SK-N-SH (cell line): ENCODE measurements at regions not wholly inside any gene's neighbourhood (a gene's known extent, or its start where the extent isn't known, plus 50 kb on each side); places are given as distances from the start of the nearest gene placed in this dataset.

ENCODE experiments used
- CTCF ChIA-PET: fragments of 300-600, 350-600 bp; formaldehyde crosslinking; extraction: SDS; loops from one replicate; lab custom pipeline; 2021; lab: Yijun Ruan, JAX
- POLR2A ChIA-PET: fragments of 350-600 bp; sonication (Branson Sonifier 250); formaldehyde crosslinking; extraction: SDS; loops from one replicate; lab custom pipeline; 2020; ENCODE audit warnings: antibody characterized with exemption, inconsistent platforms; lab: Yijun Ruan, JAX
- DNase-seq: peaks from one replicate; pipeline ENCODE4 v3.0.0; 2012
- H2AFZ ChIP-seq: fragments of 200-600 bp; sonication (generic); 2 replicates; pipeline ENCODE4 v1.8.1; 2016; ENCODE audit warnings: antibody characterized with exemption, mild to moderate bottlenecking, low read depth
- H3F3A ChIP-seq: fragments of 200-600 bp; sonication (generic); replicated peaks from 2 replicates; pipeline ENCODE3; 2016; ENCODE audit warnings: antibody characterized with exemption, mild to moderate bottlenecking; ENCODE audit not compliant: insufficient read depth
- H3K27ac ChIP-seq, 2 experiments: fragments of 200-500 bp in 1 of 2; fragments of 200-600 bp in 1 of 2; sonication (Bioruptor generic) in 1 of 2; sonication (generic), shearing (Covaris generic) in 1 of 2; 2 replicates each; pipeline versions ENCODE4 v1.5.1 to v1.6.1; 2014 to 2016; ENCODE audit warnings: low read depth in 2 of 2, inconsistent platforms in 1 of 2, low read length in 1 of 2, mild to moderate bottlenecking in 1 of 2, mixed read lengths in 1 of 2
- H3K27me3 ChIP-seq: fragments of 200-600 bp; sonication (generic), shearing (Covaris generic); 2 replicates; pipeline ENCODE4 v1.6.1; 2016; ENCODE audit warnings: mixed run types; ENCODE audit not compliant: insufficient read depth
- H3K36me3 ChIP-seq, 2 experiments: fragments of 200-500 bp in 1 of 2; fragments of 200-600 bp in 1 of 2; sonication (Bioruptor generic) in 1 of 2; sonication (generic) in 1 of 2; replicated peaks in 1 of 2; 2 replicates each; pipeline versions ENCODE3 to v1.5.1; 2014 to 2016; ENCODE audit warnings: low read length in 1 of 2, mild to moderate bottlenecking in 1 of 2; ENCODE audit not compliant: insufficient read depth in 2 of 2, control insufficient read depth in 1 of 2
- H3K4me1 ChIP-seq, 2 experiments: fragments of 200-500 bp in 1 of 2; fragments of 200-600 bp in 1 of 2; sonication (Bioruptor generic) in 1 of 2; sonication (generic), shearing (Covaris generic) in 1 of 2; 2 replicates each; pipeline versions ENCODE4 v1.5.1 to v1.6.1; 2014 to 2016; ENCODE audit warnings: low read depth in 1 of 2, low read length in 1 of 2, mixed run types in 1 of 2; ENCODE audit not compliant: insufficient read depth in 2 of 2, control insufficient read depth in 1 of 2
- H3K4me2 ChIP-seq: fragments of 200-600 bp; sonication (generic), shearing (Covaris generic); 2 replicates; pipeline ENCODE4 v1.6.1; 2017; ENCODE audit warnings: mixed run types
- H3K4me3 ChIP-seq, 2 experiments: fragments of 200-500 bp in 1 of 2; fragments of 200-600 bp in 1 of 2; sonication (Bioruptor generic) in 1 of 2; sonication (generic), shearing (Covaris generic) in 1 of 2; 2 replicates each; pipeline versions ENCODE4 v1.5.1 to v1.8.1; 2014 to 2016; ENCODE audit warnings: low read depth in 2 of 2, inconsistent platforms in 1 of 2, low read length in 1 of 2, mild to moderate bottlenecking in 1 of 2, mixed read lengths in 1 of 2, moderate library complexity in 1 of 2
- H3K79me2 ChIP-seq: fragments of 200-600 bp; sonication (generic); 2 replicates; pipeline ENCODE4 v1.8.1; 2017; ENCODE audit warnings: mild to moderate bottlenecking; ENCODE audit not compliant: insufficient read depth
- H3K9ac ChIP-seq: fragments of 200-600 bp; sonication (generic); 2 replicates; pipeline ENCODE4 v1.6.1; 2017; ENCODE audit warnings: mixed run types
- H3K9me2 ChIP-seq: fragments of 200-600 bp; sonication (generic); 2 replicates; pipeline ENCODE4 v1.6.1; 2017; ENCODE audit warnings: mixed run types
- H3K9me3 ChIP-seq: fragments of 200-600 bp; sonication (generic); 2 replicates; pipeline ENCODE4 v1.6.1; 2017; ENCODE audit warnings: mixed run types, mild to moderate bottlenecking, moderate library complexity
- H4K20me1 ChIP-seq: fragments of 200-600 bp; sonication (generic); 2 replicates; pipeline ENCODE4 v1.6.1; 2017; ENCODE audit warnings: mild to moderate bottlenecking, mixed run types; ENCODE audit not compliant: insufficient read depth
- CTCF ChIP-seq: fragments of 200-600 bp; sonication (generic); IDR thresholded peaks from 2 replicates; pipeline ENCODE4 v1.6.1; 2017; ENCODE audit warnings: antibody characterized with exemption, mild to moderate bottlenecking, moderate library complexity
- EZH2phosphoT487 ChIP-seq: fragments of 200-600 bp; sonication (generic); IDR thresholded peaks from 2 replicates; pipeline ENCODE4 v1.6.1; 2017; ENCODE audit warnings: low read depth, mixed run types, mild to moderate bottlenecking, antibody characterized with exemption, moderate library complexity, borderline replicate concordance
- GABPA ChIP-seq: IDR thresholded peaks from 2 replicates; pipeline ENCODE4 v1.4.0; 2012; ENCODE audit warnings: low read depth, mild to moderate bottlenecking
- GATA2 ChIP-seq: sonication (generic); formaldehyde crosslinking; IDR thresholded peaks from 2 replicates; pipeline ENCODE4 v1.5.0; 2020; ENCODE audit warnings: mild to moderate bottlenecking, missing genetic modification reagents
- IRF3 ChIP-seq: fragments of 150-350 bp; IDR thresholded peaks from 2 replicates; pipeline ENCODE4 v1.6.1; 2016; ENCODE audit warnings: mild to moderate bottlenecking, low read depth, low read length
- JUND ChIP-seq: IDR thresholded peaks from 2 replicates; pipeline ENCODE4 v1.4.0; 2012
- POLR2AphosphoS5 ChIP-seq: IDR thresholded peaks from 2 replicates; pipeline ENCODE4 v1.6.1; 2012; ENCODE audit warnings: low read depth, low read length
- RCOR1 ChIP-seq: fragments of 150-350 bp; IDR thresholded peaks from 2 replicates; pipeline ENCODE4 v1.6.1; 2017; ENCODE audit warnings: antibody characterized with exemption, low read length
- REST ChIP-seq: IDR thresholded peaks from 2 replicates; pipeline ENCODE4 v1.6.1; 2012; ENCODE audit warnings: mild to moderate bottlenecking, low read depth, low read length, moderate library complexity
- RFX5 ChIP-seq: IDR thresholded peaks from 2 replicates; pipeline ENCODE4 v1.6.1; 2012; ENCODE audit warnings: mild to moderate bottlenecking, improper control_type of control experiment, low read length
- SIN3A ChIP-seq: IDR thresholded peaks from 2 replicates; pipeline ENCODE4 v1.6.1; 2012; ENCODE audit warnings: low read depth, mild to moderate bottlenecking, low read length, moderate library complexity, borderline replicate concordance
- SMC3 ChIP-seq: IDR thresholded peaks from 2 replicates; pipeline ENCODE4 v1.6.1; 2012; ENCODE audit warnings: low read depth, low read length, improper control_type of control experiment
- TCF12 ChIP-seq: IDR thresholded peaks from 2 replicates; pipeline ENCODE4 v1.4.0; 2012
- YY1 ChIP-seq: IDR thresholded peaks from 2 replicates; pipeline ENCODE4 v1.4.0; 2012; ENCODE audit warnings: low read depth, mild to moderate bottlenecking
- WGBS: methylation state at CpG from one replicate; pipeline ENCODE4 v1.1.6; 2017; ENCODE audit warnings: low lambda C conversion rate; 5-methylcytosine and 5-hydroxymethylcytosine counted together
- TF ChIP-seq, protein P1 (sequence below): fragments of 150-350 bp; IDR thresholded peaks from 2 replicates; pipeline ENCODE4 v1.6.1; 2017; ENCODE audit warnings: antibody characterized with exemption, low read length, low read depth, borderline replicate concordance
- TF ChIP-seq, protein P2 (sequence below): IDR thresholded peaks from 2 replicates; pipeline ENCODE4 v1.4.0; 2012; ENCODE audit warnings: low read depth, borderline replicate concordance

DNA sequence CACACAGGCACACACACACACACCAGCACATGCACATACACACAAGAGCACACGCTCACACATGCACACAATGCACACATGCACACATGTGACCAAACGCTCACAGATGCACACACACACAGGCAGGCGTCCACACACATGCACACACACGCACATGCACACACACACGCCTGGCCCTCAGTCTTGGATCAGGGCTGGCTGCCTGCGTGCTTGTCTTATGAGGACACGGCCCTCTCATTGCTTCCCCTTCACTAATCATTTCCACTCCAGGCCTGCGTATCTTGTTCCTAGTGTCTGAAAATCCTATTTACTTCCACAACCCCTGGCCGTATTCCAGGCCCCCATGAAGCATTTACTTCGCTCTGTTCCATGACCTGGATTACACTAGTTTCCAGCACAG is 740.5 kb downstream of the BRD1 start:
- Histone ChIP-seq H3K9me3 (no peaks in the 10 kb centered on the region), H3K36me3 (no peaks in the 10 kb centered on the region), H2AFZ (no peak overlapping the region), H4K20me1 (no peaks in the 10 kb centered on the region)
- WGBS: 44% methylated on average over 10 of the region's 10 CpGs
- POLR2A ChIA-PET: no interaction called here
- no peak for TF ChIP-seq YY1
- TF ChIP-seq, protein P1, sequence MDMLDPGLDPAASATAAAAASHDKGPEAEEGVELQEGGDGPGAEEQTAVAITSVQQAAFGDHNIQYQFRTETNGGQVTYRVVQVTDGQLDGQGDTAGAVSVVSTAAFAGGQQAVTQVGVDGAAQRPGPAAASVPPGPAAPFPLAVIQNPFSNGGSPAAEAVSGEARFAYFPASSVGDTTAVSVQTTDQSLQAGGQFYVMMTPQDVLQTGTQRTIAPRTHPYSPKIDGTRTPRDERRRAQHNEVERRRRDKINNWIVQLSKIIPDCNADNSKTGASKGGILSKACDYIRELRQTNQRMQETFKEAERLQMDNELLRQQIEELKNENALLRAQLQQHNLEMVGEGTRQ: no peak
- TF ChIP-seq IRF3: no peak
- no peak for TF ChIP-seq REST
- TF ChIP-seq JUND: no peak
- TF ChIP-seq RCOR1: no peak
- TF ChIP-seq GATA2 (CRISPR knock-in tag): no peak
- no peak for TF ChIP-seq RFX5
- no peak for TF ChIP-seq TCF12
- TF ChIP-seq SIN3A: no peak
- no peak for TF ChIP-seq SMC3
- TF ChIP-seq, protein P2, sequence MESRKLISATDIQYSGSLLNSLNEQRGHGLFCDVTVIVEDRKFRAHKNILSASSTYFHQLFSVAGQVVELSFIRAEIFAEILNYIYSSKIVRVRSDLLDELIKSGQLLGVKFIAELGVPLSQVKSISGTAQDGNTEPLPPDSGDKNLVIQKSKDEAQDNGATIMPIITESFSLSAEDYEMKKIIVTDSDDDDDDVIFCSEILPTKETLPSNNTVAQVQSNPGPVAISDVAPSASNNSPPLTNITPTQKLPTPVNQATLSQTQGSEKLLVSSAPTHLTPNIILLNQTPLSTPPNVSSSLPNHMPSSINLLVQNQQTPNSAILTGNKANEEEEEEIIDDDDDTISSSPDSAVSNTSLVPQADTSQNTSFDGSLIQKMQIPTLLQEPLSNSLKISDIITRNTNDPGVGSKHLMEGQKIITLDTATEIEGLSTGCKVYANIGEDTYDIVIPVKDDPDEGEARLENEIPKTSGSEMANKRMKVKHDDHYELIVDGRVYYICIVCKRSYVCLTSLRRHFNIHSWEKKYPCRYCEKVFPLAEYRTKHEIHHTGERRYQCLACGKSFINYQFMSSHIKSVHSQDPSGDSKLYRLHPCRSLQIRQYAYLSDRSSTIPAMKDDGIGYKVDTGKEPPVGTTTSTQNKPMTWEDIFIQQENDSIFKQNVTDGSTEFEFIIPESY: no peak
- TF ChIP-seq GABPA: no peak
- TF ChIP-seq EZH2phosphoT487: no peak
- TF ChIP-seq POLR2AphosphoS5: no peak
- no peak for TF ChIP-seq CTCF
- TF ChIP-seq, all 33 proteins: peak for 0
- DNase-seq: no peak
- peak overlapping the region in 1 of 2 experiments; percentile 45; a peak in 1 of 4 replicates for H3K27ac ChIP-seq
- CTCF ChIA-PET: interaction anchor here (1.1 kb wide), 1 partner anchor 41 kb away, joined by 4 read pairs; no protein-coding TSS in a partner anchor
- no peak overlapping the region for H3K4me3 ChIP-seq
- H3K9me2 ChIP-seq: no peaks in the 10 kb centered on the region
- no peak overlapping the region for H3K4me2 ChIP-seq
- H3F3A ChIP-seq: no peaks in the 10 kb centered on the region
- H3K27me3 ChIP-seq: no peaks in the 10 kb centered on the region; the same call in 1 of the 2 replicates
- no peaks in the 10 kb centered on the region for H3K79me2 ChIP-seq
- no peak overlapping the region for H3K9ac ChIP-seq
- peaks cover 0 to 19% of the 10 kb centered on the region in 2 experiments; a peak in 1 of 4 replicates for H3K4me1 ChIP-seq
